Embryonic facial prominence (tissue), 1 donor: ENCODE measurements at regions not wholly inside any gene's neighbourhood (a gene's known extent, or its start where the extent isn't known, plus 50 kb on each side); places are given as distances from the start of the nearest gene placed in this dataset.
"Not testable (repeated sequence)": the region's sequence is repeated elsewhere in the genome, so short reads cannot be mapped to it uniquely, and the experiment has no call there.

Experiments
- DNase-seq: peaks from one replicate; pipeline ENCODE4 v3.0.0-alpha.2; 2016; ENCODE audit errors: extremely low spot score

- DNase-seq, result no peak
Measured at GRCh38 chr5:98200726-98201541, 572.5 kb upstream of the RGMB start.

- no peak for DNase-seq
Measured at GRCh38 chr5:98204798-98205197, 568.7 kb upstream of the RGMB start.

DNA sequence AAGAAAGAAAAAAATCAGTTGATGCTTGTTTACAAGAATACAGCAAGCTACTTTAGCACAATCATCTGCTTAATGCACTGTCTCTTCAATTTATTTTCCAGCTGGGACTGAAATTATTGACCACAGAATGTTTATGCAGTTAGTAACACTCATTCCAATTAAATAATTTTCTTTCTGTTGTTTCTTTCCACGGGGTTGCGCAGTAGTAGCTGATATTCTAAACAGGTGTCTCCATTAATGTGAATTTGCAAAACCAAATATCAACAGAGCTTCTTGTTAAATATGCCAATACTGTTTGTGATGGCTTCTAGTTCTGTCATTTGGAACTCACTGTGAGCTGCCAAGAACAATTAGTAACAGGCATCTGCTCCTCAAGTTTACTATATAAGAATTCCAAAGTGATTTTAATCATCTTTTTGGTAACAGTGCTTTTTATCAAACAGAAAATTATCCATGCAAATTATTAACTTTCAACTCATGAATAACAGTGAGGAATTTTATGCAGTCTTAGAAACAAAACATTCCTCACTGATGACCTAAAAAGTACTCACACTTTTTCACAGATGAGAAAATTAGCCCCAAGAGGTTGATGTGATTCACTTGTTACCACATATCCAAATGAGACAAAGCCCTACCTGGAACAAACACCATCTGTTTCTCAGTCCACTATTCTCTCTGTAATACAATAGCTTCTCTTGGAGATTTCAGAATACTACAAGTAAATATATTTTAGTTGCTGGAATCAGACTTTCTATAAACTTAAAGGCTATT, 567.6 kb upstream of the RGMB start:
- DNase-seq, result no peak

DNA sequence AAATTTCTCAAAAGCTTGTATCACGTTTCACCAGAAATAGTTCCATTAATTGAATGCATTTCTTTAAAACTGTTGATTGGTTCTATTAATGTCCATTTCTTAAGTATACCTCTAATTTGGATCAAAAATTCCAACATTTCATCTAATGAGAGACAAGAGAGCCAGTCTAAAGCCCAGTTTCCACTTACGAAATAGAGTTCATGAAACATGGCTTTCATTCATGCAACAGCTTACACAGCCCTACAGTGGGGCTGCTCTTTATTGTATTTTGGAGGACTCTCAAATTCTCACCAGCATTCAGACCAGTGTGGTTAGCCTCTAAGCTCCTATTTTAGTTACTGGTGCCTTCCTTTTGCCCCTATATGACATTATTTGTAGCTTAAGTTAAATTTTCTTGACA, 566.9 kb upstream of the RGMB start:
- DNase-seq, result no peak

GRCh38 chr5:98209418-98209817, 564.0 kb upstream of the RGMB start:
- DNase-seq, result no peak

- DNase-seq, result no peak
Measured at GRCh38 chr5:98214240-98215051, 559.0 kb upstream of the RGMB start.

- DNase-seq, result no peak
Measured at GRCh38 chr5:98217138-98217537, 556.3 kb upstream of the RGMB start.

DNA sequence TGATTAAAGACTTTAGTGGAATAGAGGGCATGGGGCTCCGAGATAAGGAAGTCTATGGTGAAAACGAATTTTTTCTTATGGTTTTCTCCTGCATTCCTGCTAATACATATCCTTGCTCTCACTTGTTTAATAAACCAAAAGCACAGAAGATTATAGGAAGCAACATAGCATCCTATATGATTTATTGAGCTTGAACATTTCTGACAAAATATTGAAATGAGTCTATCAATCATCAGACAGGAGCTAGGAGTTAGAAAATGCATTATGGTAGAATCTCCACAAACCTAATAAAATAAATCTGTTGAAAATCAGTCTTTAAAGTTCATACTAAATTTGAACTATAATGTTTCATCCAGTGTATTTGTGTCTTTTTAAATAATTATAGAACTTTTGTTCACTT, 554.6 kb upstream of the RGMB start:
- DNase-seq, result no peak

- DNase-seq, result no peak
Measured at GRCh38 chr5:98227489-98227888, 546.0 kb upstream of the RGMB start.

DNA sequence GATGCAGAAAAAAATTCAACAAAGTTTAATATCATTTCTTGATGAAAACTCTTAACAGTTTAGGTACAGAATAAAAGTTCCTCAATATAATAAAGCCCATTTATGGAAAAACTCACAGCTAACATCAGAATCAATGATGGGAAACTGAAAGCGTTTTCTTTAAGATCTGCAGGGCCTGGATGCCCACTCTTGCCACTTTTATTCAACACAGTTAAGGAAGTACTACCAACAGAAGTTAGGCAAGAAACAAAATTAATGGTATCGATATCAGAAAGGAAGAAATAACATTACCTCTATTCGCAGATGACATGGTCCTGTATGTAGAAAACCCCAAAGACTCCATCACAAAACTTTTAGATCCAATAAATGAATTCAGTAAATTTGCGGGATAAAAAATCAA, 542.4 kb upstream of the RGMB start:
- no peak for DNase-seq

DNA sequence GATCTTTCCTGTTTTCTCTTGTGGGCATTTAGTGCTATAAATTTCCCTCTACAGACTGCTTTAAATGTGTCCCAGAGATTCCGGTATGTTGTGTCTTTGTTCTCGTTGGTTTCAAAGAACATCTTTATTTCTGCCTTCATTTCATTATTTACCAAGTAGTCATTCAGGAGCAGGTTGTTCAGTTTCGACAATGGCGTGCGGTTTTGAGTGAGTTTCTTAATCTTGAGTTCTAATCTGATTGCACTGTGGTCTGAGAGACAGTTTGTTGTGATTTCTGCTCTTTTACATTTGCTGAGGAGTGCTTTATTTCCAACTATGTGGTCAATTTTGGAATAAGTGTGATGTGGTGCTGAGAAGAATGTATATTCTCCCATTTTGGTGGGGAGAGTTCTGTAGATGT, 535.7 kb upstream of the RGMB start:
- not testable (repeated sequence) for DNase-seq

- DNase-seq, result no peak
Measured at GRCh38 chr5:98243972-98244371, 529.5 kb upstream of the RGMB start.

GRCh38 chr5:98248949-98249348, 524.5 kb upstream of the RGMB start:
- no peak for DNase-seq

DNA sequence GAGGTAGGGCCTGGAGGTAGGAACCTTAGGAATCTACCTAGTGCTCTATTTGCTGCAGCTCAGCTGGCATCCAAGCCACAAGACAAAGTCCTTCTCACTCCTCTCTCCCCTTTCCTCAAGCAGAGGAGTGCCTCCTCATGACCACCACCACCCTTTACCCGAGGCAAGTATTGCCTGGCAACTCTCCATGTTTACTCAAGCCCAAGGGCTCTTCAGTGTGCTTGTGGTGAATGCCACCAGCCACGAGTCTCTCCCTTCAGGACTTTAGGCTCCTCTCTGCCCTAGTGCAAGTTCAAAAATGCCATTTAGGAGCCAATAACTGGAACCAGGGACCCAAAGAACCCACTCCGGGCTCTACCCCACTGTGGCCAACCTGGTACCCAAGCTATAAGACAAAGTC, 514.5 kb upstream of the RGMB start:
- no peak for DNase-seq

DNA sequence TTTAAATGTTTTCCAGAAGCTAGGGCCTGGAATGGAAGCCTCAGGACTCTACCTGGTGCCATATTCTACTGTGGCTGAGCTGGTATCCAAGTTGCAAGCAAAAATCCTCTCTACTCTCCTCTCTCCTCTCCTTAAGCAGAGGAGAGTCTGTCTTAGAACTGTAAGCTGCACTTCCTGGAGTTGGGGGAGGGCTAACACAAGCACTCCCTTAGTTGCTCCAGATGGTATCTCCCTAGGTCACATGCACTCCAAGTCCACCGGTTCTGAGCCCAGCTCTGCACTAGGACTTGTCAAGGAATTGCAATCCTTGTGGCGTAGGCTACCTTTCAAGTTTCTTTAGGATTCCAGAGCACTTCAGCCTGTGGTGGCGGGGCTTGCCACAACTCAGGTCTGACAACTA, 513.9 kb upstream of the RGMB start:
- no peak for DNase-seq

GRCh38 chr5:98263084-98263483, 510.4 kb upstream of the RGMB start:
- DNase-seq, result no peak

DNA sequence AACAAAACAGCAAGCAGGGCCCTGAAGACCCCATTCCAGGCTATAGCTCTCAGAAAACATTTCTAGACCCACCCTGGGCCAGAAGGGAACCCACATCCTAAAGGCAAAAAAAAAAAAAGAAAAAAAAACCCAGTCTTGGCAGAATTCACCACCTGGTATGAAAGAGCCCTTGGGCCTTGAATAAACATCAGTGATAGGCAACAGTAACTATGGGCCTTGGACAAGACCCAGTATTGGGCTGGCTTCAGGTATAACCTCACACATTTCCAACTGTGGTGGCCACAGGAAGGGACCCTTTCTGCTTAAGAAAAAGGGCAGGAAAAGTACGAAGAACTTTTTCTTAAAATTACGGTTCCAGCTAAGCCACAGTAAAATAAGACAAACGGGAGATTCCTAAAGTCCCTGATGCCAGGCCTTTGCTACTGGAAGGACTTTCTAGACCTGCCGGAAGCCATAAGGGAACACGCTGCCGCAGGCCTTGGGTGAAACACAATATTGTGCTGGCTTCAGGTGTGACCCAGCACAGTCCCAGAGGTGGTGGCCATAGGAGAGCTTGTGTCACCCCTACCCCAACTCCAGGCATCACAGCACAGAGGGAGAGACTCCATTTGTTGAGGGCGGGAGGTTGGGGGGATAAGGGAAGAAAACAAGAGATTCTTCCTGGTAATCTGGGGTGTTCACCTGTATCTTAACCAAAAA, 505.2 kb upstream of the RGMB start:
- DNase-seq, result no peak

GRCh38 chr5:98275980-98276379, 497.5 kb upstream of the RGMB start:
- no peak for DNase-seq

DNA sequence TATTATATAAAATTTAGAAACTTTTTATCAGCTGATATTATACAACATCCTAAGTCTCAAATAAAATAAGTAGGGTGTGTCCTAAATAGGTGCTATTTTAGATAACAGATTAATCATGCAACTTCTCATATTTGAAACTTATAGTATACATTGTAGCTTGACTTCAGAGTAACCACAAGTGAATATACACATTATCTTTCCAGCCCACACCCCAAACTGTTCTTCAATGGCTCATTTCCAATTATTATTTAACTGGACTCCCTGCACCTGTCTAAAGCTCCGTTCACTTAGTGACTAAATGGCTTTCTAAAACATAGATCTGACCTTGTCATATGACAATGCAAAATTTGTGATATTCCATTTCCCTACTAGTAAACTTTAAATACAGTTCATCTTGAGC, 490.9 kb upstream of the RGMB start:
- DNase-seq, result no peak

GRCh38 chr5:98292496-98292895, 481.0 kb upstream of the RGMB start:
- no peak for DNase-seq

DNA sequence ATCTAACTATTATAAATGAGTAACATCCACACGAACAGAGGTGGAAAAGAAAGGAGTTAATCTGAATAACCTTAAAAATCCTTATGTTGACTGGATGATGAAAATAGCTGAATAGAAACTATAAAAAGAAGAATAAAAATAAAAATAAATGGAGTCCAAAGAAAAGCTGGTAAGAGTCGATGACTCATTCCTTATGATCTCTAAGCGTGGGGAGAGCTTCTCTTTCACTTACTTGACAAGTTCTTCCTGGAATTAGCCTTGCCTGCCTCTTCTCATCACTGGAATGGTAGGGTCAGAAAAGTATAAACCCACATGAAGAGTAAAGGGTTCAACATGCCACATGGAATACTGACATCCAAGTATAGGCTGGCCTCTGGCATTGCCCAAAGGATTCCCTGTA, 477.0 kb upstream of the RGMB start:
- DNase-seq, result no peak

- no peak for DNase-seq
Measured at GRCh38 chr5:98299435-98299834, 474.0 kb upstream of the RGMB start.
